K562 (cell line): ENCODE measurements at regions not wholly inside any gene's neighbourhood (a gene's known extent, or its start where the extent isn't known, plus 50 kb on each side); places are given as distances from the start of the nearest gene placed in this dataset.

ENCODE experiments used
- ATAC-seq: fragments of 200-7000 bp; cut with Tn5 transposase; 3 replicates; pipeline ENCODE4 v1.9.1; 2020; ENCODE audit warnings: moderate library complexity
- BruUV-seq: library from RNA; stranded (reverse); fragments of 400-500 nt; replicated peaks from 2 replicates; lab custom pipeline; 2021; lab: Mats Ljungman, UMichigan
- CTCF ChIA-PET: fragments of 300-600 bp; formaldehyde crosslinking; extraction: SDS; loops from one replicate; lab custom pipeline; 2021; ENCODE audit warnings: low intra/inter-chr PET ratio; lab: Yijun Ruan, JAX
- POLR2A ChIA-PET: fragments of 300-600, 350-650 bp; sonication (Branson Sonifier 250); formaldehyde crosslinking; extraction: SDS; loops from one replicate; lab custom pipeline; 2021; ENCODE audit warnings: antibody characterized with exemption, inconsistent platforms; lab: Yijun Ruan, JAX
- DNase-seq, 4 experiments: peaks; one replicate each; pipeline versions ENCODE4 v3.0.0 to v3.0.0-alpha.2; 2011 to 2018; ENCODE audit warnings: low spot score in 3 of 4, mixed read lengths in 3 of 4; ENCODE audit errors: extremely low read depth in 1 of 4
- FAIRE-seq: peaks from 2 replicates; lab custom pipeline; 2011; peaks lifted over from hg19 to GRCh38; lab: Jason Lieb, UNC
- H2AFZ ChIP-seq: 2 replicates; pipeline ENCODE4 v1.6.0; 2011; ENCODE audit warnings: low read depth, low read length, control low read depth, inconsistent platforms
- H3K27ac ChIP-seq: fragments of 200-600 bp; 3 replicates; pipeline ENCODE4 v1.8.0; 2011; ENCODE audit warnings: low read depth, mild to moderate bottlenecking, control low read depth, inconsistent platforms, low read length, moderate library complexity, mixed read lengths; ENCODE audit errors: extremely low read depth
- H3K27me3 ChIP-seq, 2 experiments: fragments of 300-600 bp in 1 of 2; 2 replicates in 1 of 2; 3 replicates in 1 of 2; pipeline versions ENCODE4 v1.6.0 to v1.8.0; 2011; ENCODE audit warnings: inconsistent platforms in 2 of 2, low read length in 2 of 2, mild to moderate bottlenecking in 1 of 2, mixed read lengths in 1 of 2, moderate library complexity in 1 of 2; ENCODE audit not compliant: control insufficient read depth in 2 of 2, insufficient read depth in 2 of 2
- H3K36me3 ChIP-seq: fragments of 300-600 bp; 3 replicates; pipeline ENCODE4 v1.8.0; 2011; ENCODE audit warnings: mild to moderate bottlenecking, low read length, inconsistent platforms; ENCODE audit not compliant: control insufficient read depth, insufficient read depth
- H3K4me1 ChIP-seq, 2 experiments: fragments of 200-600 bp in 1 of 2; replicated peaks in 1 of 2; 2 replicates in 1 of 2; 3 replicates in 1 of 2; pipeline versions ENCODE4 v1.5.1 to v1.8.0; 2011; ENCODE audit warnings: inconsistent platforms in 2 of 2, low read length in 2 of 2, mild to moderate bottlenecking in 1 of 2, mixed read lengths in 1 of 2, moderate library complexity in 1 of 2; ENCODE audit not compliant: control insufficient read depth in 2 of 2, insufficient read depth in 2 of 2
- H3K4me2 ChIP-seq: 2 replicates; pipeline ENCODE4 v1.6.1; 2011; ENCODE audit warnings: low read length, control low read depth, inconsistent platforms, mixed read lengths; ENCODE audit not compliant: insufficient read depth
- H3K4me3 ChIP-seq: fragments of 200-600 bp; sonication (generic), shearing (Covaris generic); 2 replicates; pipeline ENCODE4 v1.5.1; 2016; ENCODE audit warnings: control low read depth, inconsistent platforms
- H3K79me2 ChIP-seq: fragments of 200-600 bp; 3 replicates; pipeline ENCODE4 v1.8.0; 2011; ENCODE audit warnings: low read length, inconsistent platforms; ENCODE audit not compliant: control insufficient read depth, insufficient read depth
- H3K9ac ChIP-seq, 2 experiments: 2 replicates each; pipeline versions ENCODE4 v1.6.0 to v1.6.1; 2011; ENCODE audit warnings: low read depth in 2 of 2, low read length in 2 of 2, control low read depth in 1 of 2, inconsistent platforms in 1 of 2, mild to moderate bottlenecking in 1 of 2, mixed read lengths in 1 of 2; ENCODE audit not compliant: insufficient read depth in 1 of 2
- H3K9me1 ChIP-seq: one replicate; pipeline ENCODE4 v1.6.0; 2011; ENCODE audit warnings: inconsistent platforms, mild to moderate bottlenecking, low read length, moderate library complexity; ENCODE audit not compliant: control insufficient read depth, insufficient read depth
- H3K9me3 ChIP-seq: replicated peaks from 2 replicates; pipeline ENCODE4 v1.5.1; 2011; ENCODE audit warnings: low read depth, low read length, inconsistent platforms; ENCODE audit not compliant: control insufficient read depth, insufficient read depth
- H4K20me1 ChIP-seq: replicated peaks from 2 replicates; pipeline ENCODE4 v1.6.1; 2011; ENCODE audit warnings: low read length, inconsistent platforms, mixed read lengths; ENCODE audit not compliant: control insufficient read depth, insufficient read depth
- CBFB ChIP-seq: sonication (generic); formaldehyde crosslinking; IDR thresholded peaks from 2 replicates; pipeline ENCODE4 v1.4.0; 2020; ENCODE audit warnings: mild to moderate bottlenecking, missing genetic modification reagents
- CHCHD3 ChIP-seq: fragments of 250-450 bp; sonication (Bioruptor Pico); IDR thresholded peaks from 2 replicates; pipeline ENCODE4 v2.1.2; 2022; ENCODE audit warnings: mild to moderate bottlenecking
- GABPB2 ChIP-seq: fragments of 250-450 bp; sonication (Bioruptor Pico); conservative IDR thresholded peaks from 2 replicates; pipeline ENCODE4 v1.5.1; 2021; ENCODE audit warnings: mild to moderate bottlenecking
- GATA2 ChIP-seq: sonication (generic); formaldehyde crosslinking; IDR thresholded peaks from 2 replicates; pipeline ENCODE4 v1.4.0; 2020; ENCODE audit warnings: mild to moderate bottlenecking, missing genetic modification reagents
- HDAC6 ChIP-seq: IDR thresholded peaks from 2 replicates; pipeline ENCODE4 v1.6.1; 2012; ENCODE audit warnings: low read depth, mild to moderate bottlenecking, control low read depth, inconsistent platforms, low read length, moderate library complexity
- JUND ChIP-seq, 2 experiments: IDR thresholded peaks; 2 replicates in 1 of 2; 3 replicates in 1 of 2; pipeline ENCODE4 v1.6.1; 2011; ENCODE audit warnings: borderline replicate concordance in 2 of 2, low read depth in 2 of 2, low read length in 2 of 2, improper control_type of control experiment in 1 of 2, missing biosample characterization in 1 of 2, missing genetic modification characterization in 1 of 2, missing genetic modification reagents in 1 of 2
- KAT2B ChIP-seq: IDR thresholded peaks from one replicate; pipeline ENCODE4 v1.6.1; 2012; ENCODE audit warnings: low read depth, mild to moderate bottlenecking, control low read depth, inconsistent platforms, low read length, moderate library complexity
- PHF20 ChIP-seq: fragments of 450-650 bp; IDR thresholded peaks from 2 replicates; pipeline ENCODE4 v1.6.1; 2018; ENCODE audit not compliant: partially characterized antibody
- POLR2G ChIP-seq: fragments of 200-400 bp; formaldehyde crosslinking; IDR thresholded peaks from 2 replicates; pipeline ENCODE4 v1.6.1; 2017; ENCODE audit warnings: low read depth, mild to moderate bottlenecking, antibody characterized with exemption, low read length, moderate library complexity
- POLR2H ChIP-seq: IDR thresholded peaks from 2 replicates; pipeline ENCODE4 v1.6.1; 2016; ENCODE audit warnings: missing genetic modification characterization, low read depth, mild to moderate bottlenecking, control low read depth, missing compliant biosample characterization, moderate library complexity
- PURB ChIP-seq: sonication (generic); formaldehyde crosslinking; IDR thresholded peaks from 2 replicates; pipeline ENCODE4 v1.9.0; 2021; ENCODE audit warnings: low read depth, mild to moderate bottlenecking, missing genetic modification reagents
- SMARCA5 ChIP-seq: fragments of 450-650 bp; IDR thresholded peaks from 2 replicates; pipeline ENCODE4 v1.6.1; 2016
- TSC22D4 ChIP-seq: fragments of 450-650 bp; IDR thresholded peaks from 2 replicates; pipeline ENCODE4 v1.6.1; 2016; ENCODE audit warnings: missing genetic modification characterization, missing biosample characterization, control low read depth
- USF1 ChIP-seq: sonication (generic); formaldehyde crosslinking; IDR thresholded peaks from 2 replicates; pipeline ENCODE4 v1.9.0; 2022; ENCODE audit warnings: mild to moderate bottlenecking, missing genetic modification reagents
- ZNF23 ChIP-seq: fragments of 250-450 bp; sonication (Bioruptor Pico); IDR thresholded peaks from 2 replicates; pipeline ENCODE4 v1.4.0; 2020; ENCODE audit warnings: mild to moderate bottlenecking
- ZNF431 ChIP-seq: sonication (generic); formaldehyde crosslinking; IDR thresholded peaks from 2 replicates; pipeline ENCODE4 v1.8.0; 2022; ENCODE audit warnings: mild to moderate bottlenecking, missing genetic modification reagents
- ZNF583 ChIP-seq: fragments of 250-450 bp; sonication (Bioruptor Pico); IDR thresholded peaks from 2 replicates; pipeline ENCODE4 v1.4.0; 2020
- ZNF592 ChIP-seq: fragments of 450-650 bp; IDR thresholded peaks from 2 replicates; pipeline ENCODE4 v1.6.1; 2017; ENCODE audit warnings: antibody characterized with exemption, mild to moderate bottlenecking
- in situ Hi-C: fragments of 300-500 bp; cut with MboI; formaldehyde crosslinking; loops from 4 replicates; pipeline ENCODE4 v1.15.0; 2018; ENCODE audit warnings: inconsistent platforms, mixed read lengths
- intact Hi-C: fragments of 100-400 bp; cut with micrococcal nuclease; formaldehyde crosslinking; loops from 2 replicates; pipeline ENCODE4 v1.14.2; 2022

- Histone ChIP-seq H2AFZ (no peak overlapping the region), H3K9ac (no peak overlapping the region), H3K36me3 (no peaks in the 10 kb centered on the region), H3K4me2 (no peak overlapping the region), H3K79me2 (no peaks in the 10 kb centered on the region), H3K4me1 (no peaks in the 10 kb centered on the region), H3K9me3 (no peaks in the 10 kb centered on the region), H3K27ac (no peak overlapping the region), H3K4me3 (no peak overlapping the region), H3K9me1 (no peaks in the 10 kb centered on the region), H4K20me1 (no peaks in the 10 kb centered on the region), H3K27me3 (no peaks in the 10 kb centered on the region)
- in situ Hi-C loops (no loop called here), intact Hi-C loops (no loop called here)
- FAIRE-seq: no peak
- no peak for ATAC-seq
- BruUV-seq: no TSS peak
- ChIA-PET POLR2A (no interaction called here), CTCF (no interaction called here)
- no peak for DNase-seq
- TF ChIP-seq TSC22D4 (tag): no peak
- TF ChIP-seq CBFB (CRISPR knock-in tag): no peak
- TF ChIP-seq PHF20: no peak
- TF ChIP-seq HDAC6: no peak
- TF ChIP-seq POLR2G: no peak
- TF ChIP-seq GABPB2 (CRISPR knock-in tag): no peak
- no peak for TF ChIP-seq ZNF23 (CRISPR knock-in tag)
- TF ChIP-seq ZNF431: no peak
- no peak for TF ChIP-seq KAT2B
- TF ChIP-seq SMARCA5: no peak
- no peak for TF ChIP-seq POLR2H (tag)
- TF ChIP-seq ZNF583: no peak
- no peak for TF ChIP-seq JUND (IDR thresholded peaks at IDR 0.05; ENCODE audit: borderline replicate concordance, low read depth, low read length)
- TF ChIP-seq JUND (tag; IDR thresholded peaks at IDR 0.05; ENCODE audit: borderline replicate concordance, low read depth, low read length): no peak
- no peak for TF ChIP-seq ZNF592
- TF ChIP-seq PURB (CRISPR knock-in tag): no peak
- TF ChIP-seq CHCHD3: no peak
- no peak for TF ChIP-seq GATA2 (CRISPR knock-in tag)
- TF ChIP-seq USF1 (CRISPR knock-in tag): no peak
Observed at GRCh38 chr14:48229091-48229490, 553.7 kb upstream of the MDGA2 start.
